Kidney tubule cell (primary cell): ENCODE measurements at regions not wholly inside any gene's neighbourhood (a gene's known extent, or its start where the extent isn't known, plus 50 kb on each side); places are given as distances from the start of the nearest gene placed in this dataset.

ENCODE experiments used
- DNase-seq: peaks from one replicate; pipeline ENCODE4 v3.0.0-alpha.2; 2018; ENCODE audit warnings: low spot score

GRCh38 chr3:154766765-154767503 lies 313.2 kb upstream of the MME start:
- no peak for DNase-seq

- DNase-seq, result no peak
These were observed 315.1 kb upstream of the MME start for GRCh38 chr3:154764856-154765640.

GRCh38 chr3:154762486-154762885 lies 317.6 kb upstream of the MME start:
- no peak for DNase-seq

- DNase-seq, result no peak
These were observed 320.2 kb upstream of the MME start for GRCh38 chr3:154759966-154760365.

GRCh38 chr3:154758109-154758868 lies 321.8 kb upstream of the MME start:
- DNase-seq, result peak; percentile 21

GRCh38 chr3:154753101-154753500 lies 323.1 kb upstream of the GPR149 start:
- DNase-seq, result no peak

GRCh38 chr3:154749514-154749913 lies 319.5 kb upstream of the GPR149 start:
- no peak for DNase-seq

GRCh38 chr3:154745929-154746328 lies 315.9 kb upstream of the GPR149 start:
- DNase-seq, result no peak

- DNase-seq, result no peak
These were observed 315.1 kb upstream of the GPR149 start for GRCh38 chr3:154745122-154745521.

GRCh38 chr3:154743418-154743817 lies 313.4 kb upstream of the GPR149 start:
- DNase-seq, result no peak

GRCh38 chr3:154734468-154734867 lies 304.5 kb upstream of the GPR149 start:
- DNase-seq, result no peak

GRCh38 chr3:154730186-154730585 lies 300.2 kb upstream of the GPR149 start:
- no peak for DNase-seq

GRCh38 chr3:154729741-154730140 lies 299.8 kb upstream of the GPR149 start:
- no peak for DNase-seq

GRCh38 chr3:154728285-154728684 lies 298.3 kb upstream of the GPR149 start:
- no peak for DNase-seq

- no peak for DNase-seq
These were observed 290.9 kb upstream of the GPR149 start for GRCh38 chr3:154720921-154721320.

- no peak for DNase-seq
These were observed 288.1 kb upstream of the GPR149 start for GRCh38 chr3:154718053-154718452.

GRCh38 chr3:154716170-154716569 lies 286.2 kb upstream of the GPR149 start:
- DNase-seq, result no peak

- DNase-seq, result no peak
These were observed 278.6 kb upstream of the GPR149 start for GRCh38 chr3:154708554-154708953.

- DNase-seq, result no peak
These were observed 271.1 kb upstream of the GPR149 start for GRCh38 chr3:154701055-154701454.

- no peak for DNase-seq
These were observed 260.4 kb upstream of the GPR149 start for GRCh38 chr3:154690413-154690812.

GRCh38 chr3:154684440-154684839 lies 254.4 kb upstream of the GPR149 start:
- no peak for DNase-seq

GRCh38 chr3:154684021-154684420 lies 254.0 kb upstream of the GPR149 start:
- DNase-seq, result no peak
